Umbilical cord (tissue), 1 donor: ENCODE measurements at regions not wholly inside any gene's neighbourhood (a gene's known extent, or its start where the extent isn't known, plus 50 kb on each side); places are given as distances from the start of the nearest gene placed in this dataset.
"Not testable (repeated sequence)": the region's sequence is repeated elsewhere in the genome, so short reads cannot be mapped to it uniquely, and the experiment has no call there.

Experiments
- DNase-seq: peaks from one replicate; pipeline ENCODE4 v3.0.0-alpha.2; 2015; ENCODE audit warnings: low spot score

GRCh38 chr1:66460776-66461175 is 73.2 kb upstream of the SGIP1 start:
- DNase-seq: no peak

DNA sequence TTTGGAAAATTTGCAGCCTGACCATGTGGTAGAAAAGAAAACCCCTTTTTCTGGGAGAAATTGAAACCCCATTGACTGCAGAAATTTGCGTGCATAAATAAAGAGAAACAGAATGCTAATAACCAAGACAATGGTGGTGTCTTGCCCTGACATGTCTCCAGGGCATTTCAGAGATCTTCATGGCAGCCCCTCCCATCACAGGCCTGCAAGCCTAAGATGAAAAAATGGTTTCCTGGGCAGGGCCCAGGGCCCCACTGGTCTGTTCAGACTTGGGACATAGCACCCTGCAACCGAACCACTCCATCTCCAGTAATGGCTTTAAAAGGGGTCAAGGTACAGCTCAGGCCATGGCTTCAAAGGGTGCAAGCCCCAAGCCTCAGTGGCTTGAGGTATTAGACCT is 71.6 kb upstream of the SGIP1 start:
- DNase-seq: no peak

DNA sequence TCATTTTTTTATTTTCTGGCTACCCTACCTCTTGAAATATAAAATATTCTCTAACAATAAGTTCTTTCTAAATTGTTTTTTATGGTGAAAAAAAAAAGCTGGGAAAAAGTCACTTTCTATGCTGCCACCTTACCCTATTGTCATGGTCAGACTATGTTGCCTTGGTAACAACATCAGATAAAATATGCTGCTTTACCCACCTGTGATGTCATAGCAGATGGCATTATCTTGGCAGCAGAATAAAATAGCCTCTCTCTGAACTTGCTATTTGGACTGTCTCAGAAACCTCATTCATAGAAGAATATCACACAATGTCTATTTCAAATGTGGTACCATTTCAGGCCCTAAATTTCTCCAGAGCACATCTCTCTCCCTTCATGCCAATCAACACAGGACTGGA is 69.6 kb upstream of the SGIP1 start:
- no peak for DNase-seq

DNA sequence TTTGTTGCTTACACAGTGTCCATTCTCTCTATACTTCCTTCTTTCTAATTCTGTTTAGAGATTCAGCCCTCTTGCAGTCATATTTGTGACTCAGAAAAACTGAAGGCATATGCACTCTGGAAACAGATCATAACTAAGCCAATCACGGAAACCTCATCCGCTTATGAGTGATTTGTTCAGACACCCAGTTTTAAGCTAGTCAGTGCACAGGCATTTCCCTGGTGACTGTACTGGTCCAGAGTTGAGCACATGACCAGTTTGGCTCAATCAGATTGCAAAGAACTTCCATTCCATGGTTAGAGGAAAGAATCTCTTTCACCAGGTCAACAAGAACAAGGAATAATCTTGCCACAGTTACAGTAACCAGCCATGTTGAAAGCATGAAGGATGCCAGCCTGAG is 69.2 kb upstream of the SGIP1 start:
- DNase-seq: peak; percentile 44

- DNase-seq: peak; percentile 59
Measured at GRCh38 chr1:66466695-66467094, 67.3 kb upstream of the SGIP1 start.

- no peak for DNase-seq
Measured at GRCh38 chr1:66468722-66469121, 65.2 kb upstream of the SGIP1 start.

DNA sequence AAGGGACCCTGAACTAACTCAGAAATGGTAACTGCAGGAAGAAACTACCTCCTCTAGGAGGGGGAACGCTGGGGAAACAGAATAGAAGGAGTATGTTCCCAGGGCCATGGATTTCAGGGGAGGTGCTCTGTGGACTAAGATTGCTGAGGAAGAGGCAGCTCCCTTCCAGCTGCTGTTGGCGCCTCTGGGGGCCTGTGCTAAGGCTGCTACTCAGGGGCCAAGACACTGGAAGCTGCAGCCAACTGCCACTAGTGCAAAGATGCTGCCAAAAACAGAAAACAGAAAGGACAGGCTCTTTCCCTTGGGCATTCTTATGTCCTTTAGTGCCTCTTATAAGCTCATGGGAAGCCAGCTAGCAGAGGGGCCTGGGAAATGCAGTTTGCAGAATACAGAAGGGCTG is 58.0 kb upstream of the SGIP1 start:
- no peak for DNase-seq

DNA sequence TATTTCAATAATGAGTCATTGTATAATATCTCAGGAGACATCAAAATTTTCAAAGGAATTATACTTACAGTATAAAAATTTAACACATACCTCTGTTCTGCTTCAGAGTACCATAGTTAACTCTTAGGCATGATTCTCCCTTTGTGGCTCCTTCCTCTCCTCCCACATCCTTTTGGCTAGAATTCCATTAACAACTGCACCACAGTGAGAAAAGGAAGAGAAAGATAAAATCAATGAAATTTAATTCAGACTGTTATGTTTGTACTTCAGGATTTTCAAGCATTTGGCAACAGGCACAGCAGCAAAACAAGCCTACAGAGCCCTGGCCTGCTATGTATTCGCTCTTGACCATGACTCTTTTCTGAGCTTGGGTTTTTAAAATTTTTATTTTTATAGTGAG is 57.2 kb upstream of the SGIP1 start:
- DNase-seq: no peak

DNA sequence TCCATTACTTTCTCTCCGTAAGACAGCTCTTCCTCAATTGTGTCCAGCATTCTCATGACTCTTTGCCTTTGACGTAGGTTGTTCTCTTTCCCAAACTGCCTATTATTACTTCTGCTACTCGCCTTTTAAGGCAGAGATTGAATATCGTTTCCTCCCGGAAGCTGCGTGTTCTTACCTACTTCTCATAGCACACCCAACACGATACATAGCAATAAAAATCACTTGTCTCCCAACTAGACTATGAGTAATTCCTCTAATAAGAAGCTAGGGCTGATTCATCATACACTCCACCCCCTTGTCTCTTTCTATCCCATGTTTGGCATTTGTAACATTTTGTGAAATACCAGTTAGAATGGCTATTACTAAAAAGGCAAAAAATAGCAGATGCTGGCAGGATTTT is 55.8 kb upstream of the SGIP1 start:
- no peak for DNase-seq

DNA sequence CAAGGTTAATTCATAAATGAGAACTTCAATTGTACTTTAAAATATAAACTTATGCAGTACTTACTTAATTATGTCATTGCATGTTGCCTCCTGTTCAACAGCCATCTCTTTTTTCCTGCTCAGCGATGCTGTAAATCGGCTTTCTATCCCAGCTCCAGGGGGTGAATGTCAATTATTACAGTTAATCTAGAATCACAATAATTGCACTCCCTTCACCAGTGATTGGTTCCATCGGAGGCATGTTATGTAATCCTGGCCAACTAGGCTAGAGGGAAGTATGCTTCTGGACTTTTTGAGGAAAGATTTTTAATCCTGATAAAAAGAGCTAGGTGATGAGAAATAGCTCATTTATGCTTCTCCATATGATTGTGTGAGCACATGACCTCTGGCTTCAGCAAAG is 53.8 kb upstream of the SGIP1 start:
- no peak for DNase-seq

DNA sequence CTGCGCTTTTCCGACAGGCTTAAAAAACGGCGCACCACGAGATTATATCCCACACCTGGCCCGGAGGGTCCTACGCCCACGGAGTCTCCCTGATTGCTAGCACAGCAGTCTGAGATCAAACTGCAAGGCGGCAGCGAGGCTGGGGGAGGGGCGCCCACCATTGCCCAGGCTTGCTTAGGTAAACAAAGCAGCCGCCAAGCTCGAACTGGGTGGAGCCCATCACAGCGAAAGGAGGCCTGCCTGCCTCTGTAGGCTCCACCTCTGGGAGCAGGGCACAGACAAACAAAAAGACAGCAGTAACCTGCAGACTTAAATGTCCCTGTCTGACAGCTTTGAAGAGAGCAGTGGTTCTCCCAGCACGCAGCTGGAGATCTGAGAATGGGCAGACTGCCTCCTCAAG is 52.7 kb upstream of the SGIP1 start:
- not testable (repeated sequence) for DNase-seq
